ENCODE measurements at regions not wholly inside any gene's neighbourhood (a gene's known extent, or its start where the extent isn't known, plus 50 kb on each side); places are given as distances from the start of the nearest gene placed in this dataset.
"Not testable (repeated sequence)": the region's sequence is repeated elsewhere in the genome, so short reads cannot be mapped to it uniquely, and the experiment has no call there.

DNA sequence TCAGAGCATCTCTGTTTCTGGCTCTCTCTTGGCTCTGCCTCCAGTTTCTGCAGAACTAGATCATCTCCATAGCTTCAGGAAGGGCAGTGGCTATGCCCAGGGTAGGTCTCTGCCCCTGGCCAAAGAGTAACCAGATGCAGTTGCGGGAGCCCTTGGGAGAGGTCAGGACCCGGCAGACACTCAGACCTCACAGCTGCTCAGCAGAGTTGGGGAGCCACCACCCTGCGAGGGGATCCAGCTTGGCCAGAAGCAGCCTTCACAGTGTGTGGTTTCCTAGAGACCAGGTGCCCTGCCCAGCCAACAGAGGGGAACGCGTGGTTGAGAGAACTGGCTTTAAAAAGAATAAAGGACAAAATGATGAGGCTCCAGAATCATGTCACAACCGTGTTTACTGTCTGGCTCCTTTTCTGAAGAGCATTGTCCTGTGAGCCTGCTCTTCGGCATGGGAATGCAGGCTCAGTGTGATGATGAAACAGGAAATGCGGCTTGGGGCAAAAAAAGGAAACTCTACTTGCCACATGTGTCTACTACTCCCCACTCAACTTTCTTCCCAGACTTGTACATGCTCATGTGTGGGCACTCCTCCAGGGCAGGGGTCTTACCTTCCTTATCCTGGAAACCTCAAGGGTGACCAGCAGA, 243.1 kb downstream of the INHBA start:
- DNase-seq = no peak

DNA sequence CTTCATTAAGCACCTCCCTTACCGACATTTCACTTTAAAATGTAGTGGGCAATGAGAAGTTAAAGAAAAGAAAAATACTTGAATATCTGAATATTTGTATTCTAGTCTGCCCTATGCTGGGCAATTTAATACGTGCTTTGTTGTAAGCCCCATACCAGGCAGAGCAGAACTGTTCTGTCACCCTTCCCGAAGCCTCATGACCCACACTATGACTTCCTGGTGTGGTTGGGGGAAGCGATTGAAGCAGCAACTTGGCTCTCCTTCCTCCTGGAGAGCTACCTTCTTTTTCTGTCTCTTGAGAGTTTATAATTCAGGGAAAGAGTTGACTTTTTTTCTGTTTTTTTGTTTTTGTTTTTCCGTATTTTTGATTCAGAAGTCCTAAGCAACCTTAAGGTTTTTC, 243.7 kb downstream of the INHBA start:
- DNase-seq = no peak

- DNase-seq = no peak
These were observed 245.0 kb downstream of the INHBA start for GRCh38 chr7:41457832-41458437.

DNA sequence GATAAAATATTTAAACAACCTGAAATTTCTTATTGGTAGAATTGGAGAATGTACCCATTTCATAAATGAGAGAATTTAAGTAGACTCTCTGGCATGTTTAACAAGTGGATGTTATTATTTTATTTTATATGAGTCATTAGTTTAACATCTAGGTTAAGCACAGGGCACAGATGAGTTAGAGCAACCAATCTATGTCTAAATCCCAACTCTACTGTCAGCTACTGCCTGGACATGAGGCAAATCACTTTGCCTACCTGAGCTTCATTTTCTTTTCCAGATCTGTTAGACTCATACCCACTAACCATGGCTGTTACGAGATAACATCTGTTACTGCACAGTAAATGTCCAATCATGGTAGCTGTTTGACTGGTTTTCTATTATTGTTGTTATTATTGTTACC, 251.1 kb downstream of the INHBA start:
- no peak for DNase-seq

- DNase-seq = no peak
These were observed 253.2 kb downstream of the INHBA start for GRCh38 chr7:41449694-41450093.

DNA sequence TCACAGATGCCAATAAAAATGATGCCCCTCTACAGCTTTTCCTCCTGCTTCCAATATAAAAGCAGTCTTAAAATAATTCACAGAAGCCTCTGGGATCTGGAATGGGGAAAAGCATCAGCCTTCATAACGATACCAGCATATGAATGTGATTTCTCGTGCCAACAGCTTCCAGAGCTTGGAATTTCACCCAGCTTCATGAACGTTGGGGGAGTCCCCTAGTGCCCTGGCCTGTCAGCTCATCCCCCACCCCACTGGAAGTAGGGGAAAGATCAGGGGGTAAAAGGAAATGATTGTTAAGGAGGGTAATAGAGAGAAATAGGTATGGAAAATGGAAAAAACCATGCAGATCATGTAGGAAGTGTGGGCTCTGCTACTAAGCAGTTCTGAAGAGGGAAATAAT, 253.6 kb downstream of the INHBA start:
- DNase-seq = no peak

DNA sequence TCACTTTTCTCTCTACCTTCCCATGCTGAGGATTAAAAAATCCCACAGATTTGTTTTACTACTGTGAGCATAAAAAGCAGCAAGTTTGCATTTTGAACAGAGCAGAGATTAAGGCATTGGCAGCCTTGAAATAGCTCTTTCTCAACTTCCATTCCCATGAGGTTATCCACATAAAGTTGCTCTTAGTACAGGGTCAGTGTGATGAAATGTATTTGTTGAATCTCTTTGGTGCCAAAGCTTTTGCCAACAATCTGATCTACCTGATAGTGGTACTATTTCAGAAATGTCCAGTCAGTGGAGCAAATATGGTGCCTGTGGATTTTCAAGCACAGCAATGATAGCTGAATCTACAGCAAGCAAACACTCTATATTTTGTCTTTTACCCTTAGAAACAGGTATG, 254.8 kb downstream of the INHBA start:
- no peak for DNase-seq

DNA sequence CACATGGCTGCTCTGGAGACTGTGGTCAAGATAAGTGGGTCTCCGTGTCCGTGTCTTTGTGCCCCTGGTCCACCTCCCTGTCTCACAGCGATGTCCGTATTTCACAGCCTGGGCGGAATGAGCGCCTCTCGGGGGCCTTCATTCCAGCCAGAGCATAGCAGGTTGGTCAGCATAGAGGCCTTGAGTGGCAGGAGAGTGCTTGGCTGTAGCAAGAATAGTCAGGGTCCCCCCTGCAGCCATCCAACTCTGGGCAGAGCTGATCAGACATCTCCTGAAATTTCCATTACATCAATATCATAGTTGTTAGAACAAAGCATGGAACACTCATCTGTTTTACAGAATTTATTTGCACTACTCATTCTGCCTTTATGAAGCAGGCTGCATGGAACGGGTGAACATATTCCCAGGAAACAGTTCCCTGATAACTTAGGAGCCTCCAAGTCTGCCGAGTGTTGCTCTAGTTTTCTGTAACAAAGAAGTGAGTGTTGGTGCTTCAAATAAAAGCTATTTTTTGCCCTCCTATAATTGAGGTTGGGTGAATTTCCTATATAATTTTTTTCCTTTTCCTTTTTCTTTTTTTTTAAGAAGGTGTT, 255.3 kb downstream of the INHBA start:
- DNase-seq = no peak

GRCh38 chr7:41446606-41447449, 256.1 kb downstream of the INHBA start:
- DNase-seq = no peak

DNA sequence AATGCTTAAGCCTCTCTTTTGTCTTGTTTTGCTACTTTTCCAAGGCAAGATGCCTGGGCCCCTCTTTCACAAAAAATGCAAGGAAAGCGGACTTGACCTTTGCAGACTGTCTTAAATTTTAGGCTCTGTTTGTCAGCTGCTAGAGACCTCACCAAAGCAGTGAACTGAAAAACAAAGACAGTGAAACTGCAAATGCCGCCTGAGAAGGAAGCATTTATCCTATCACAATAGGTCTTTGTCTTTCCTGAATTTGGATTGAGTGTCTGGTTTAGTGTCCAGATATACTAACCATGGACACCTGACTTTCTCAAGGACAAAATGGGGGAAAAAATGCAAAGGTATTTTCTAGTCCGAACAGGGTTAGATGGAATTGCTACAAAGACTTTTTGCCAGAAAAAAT, 256.9 kb downstream of the INHBA start:
- no peak for DNase-seq

GRCh38 chr7:41445432-41445831, 257.5 kb downstream of the INHBA start:
- no peak for DNase-seq

GRCh38 chr7:41439515-41439879, 263.4 kb downstream of the INHBA start:
- no peak for DNase-seq

DNA sequence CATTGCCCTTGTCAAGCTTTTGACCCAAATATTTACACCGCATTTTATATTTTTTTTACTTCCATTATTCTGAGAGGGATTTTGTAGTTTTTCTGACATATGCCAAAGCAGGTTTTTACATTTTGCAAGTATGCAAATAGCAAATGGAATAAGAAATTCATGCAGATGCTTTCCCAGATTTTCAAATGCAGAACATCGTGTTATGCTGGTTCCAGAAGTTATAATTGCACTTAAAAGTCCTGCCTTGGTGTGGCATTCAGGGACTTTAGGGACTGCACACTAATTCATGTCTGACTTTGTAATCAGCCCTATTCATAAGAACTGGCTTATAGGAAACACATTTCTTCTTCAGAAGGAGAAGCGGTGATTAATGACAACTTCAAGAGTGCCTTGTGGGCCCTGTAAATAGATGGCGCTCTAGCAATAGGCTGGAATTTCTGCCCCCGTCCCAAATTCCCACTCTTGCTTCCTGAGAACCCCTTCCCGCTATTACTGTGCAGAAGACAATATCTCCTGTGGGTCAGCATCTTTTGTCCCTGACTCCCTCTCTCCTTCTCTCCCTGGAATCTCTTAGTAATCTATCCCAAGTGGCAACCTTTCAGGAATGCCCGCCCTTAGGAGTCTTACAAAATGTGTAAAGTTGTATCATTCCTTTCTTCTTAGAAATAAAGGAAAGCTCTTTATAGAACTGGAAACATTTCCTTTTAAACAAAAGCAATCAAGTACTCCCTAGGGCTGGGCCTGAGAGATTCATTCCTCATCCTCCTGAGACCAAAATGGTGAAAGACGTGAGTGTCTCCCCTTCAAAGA, 264.0 kb downstream of the INHBA start:
- DNase-seq = no peak

DNA sequence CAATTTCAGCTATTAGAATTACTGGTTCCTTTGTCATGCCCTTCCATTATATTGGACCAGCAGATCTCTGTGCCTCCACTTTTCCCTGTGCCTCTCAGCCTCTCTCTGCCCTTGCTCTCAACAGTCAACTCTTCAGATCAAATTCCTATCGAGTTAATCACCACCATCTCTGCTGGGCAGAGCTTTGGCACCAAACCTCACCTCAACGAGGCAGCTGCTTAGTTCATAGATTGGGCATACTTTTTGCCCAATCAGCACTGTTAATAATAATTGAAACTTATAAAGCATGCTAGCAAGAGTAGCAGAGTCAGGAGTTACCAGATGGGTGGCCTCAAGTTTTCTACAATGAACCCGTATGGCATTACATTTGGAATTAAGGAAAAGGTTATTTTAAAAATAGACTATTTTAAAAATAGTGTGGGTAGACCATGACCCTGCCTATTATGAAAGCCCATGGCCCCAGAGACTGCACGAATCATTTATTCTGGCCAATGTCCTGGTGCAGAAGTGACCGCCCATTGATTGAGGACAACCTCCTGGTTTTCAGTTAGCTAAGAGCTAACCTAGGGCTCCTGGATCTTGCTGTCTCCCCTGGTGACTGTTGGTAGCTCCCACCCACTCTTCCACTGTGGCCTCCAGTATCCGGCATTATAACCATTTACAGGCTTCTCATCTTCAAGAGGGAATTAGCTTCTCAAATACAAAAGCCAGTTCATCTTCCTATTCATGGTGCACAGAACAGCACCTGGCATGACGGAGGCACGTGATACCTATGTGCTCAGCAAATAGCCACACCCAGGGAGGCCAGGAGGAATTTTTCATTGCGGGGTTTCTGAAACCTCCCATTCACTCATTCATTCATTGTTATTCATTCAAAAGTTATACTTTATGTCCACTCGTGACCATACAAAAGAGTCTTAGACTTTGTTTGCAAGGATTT, 265.4 kb downstream of the INHBA start:
- no peak for DNase-seq

GRCh38 chr7:41436139-41436538, 266.8 kb downstream of the INHBA start:
- DNase-seq = no peak

DNA sequence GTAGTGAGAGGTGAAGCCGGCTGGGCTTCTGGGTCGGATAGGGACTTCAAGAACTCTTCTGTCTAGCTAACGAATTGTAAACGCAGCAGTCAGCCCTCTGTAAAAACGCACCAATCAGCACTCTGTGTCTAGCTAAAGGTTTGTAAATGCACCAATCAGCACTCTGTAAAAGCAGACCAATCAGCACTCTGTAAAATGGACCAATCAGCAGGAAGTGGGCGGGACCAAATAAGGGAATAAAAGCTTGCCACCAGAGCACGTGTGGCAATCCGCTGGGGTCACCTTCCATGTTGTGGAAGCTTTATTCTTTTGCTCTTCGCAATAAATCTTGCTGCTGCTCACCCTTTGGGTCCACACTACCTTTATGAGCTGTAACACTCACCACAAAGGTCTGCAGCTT, 267.9 kb downstream of the INHBA start:
- DNase-seq = not testable (repeated sequence)

DNA sequence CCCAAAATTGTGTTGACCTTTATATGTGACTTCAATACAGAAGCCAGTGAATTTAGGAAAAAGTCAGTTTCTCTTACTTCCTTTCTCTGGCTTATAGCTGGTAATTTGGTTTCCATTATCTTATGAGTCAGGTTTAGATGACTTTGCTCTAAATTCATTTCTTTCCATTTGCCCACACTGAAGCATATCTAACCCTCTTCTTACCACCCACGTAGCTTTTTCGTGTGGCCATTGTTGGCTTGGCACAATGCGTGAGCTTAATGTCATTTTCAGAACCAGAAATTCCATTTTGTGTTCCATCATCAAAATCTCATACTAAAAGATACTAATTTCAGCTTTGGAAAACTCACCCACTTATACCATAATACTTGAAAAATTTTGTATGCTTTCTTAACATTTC, 271.2 kb downstream of the INHBA start:
- DNase-seq = no peak

DNA sequence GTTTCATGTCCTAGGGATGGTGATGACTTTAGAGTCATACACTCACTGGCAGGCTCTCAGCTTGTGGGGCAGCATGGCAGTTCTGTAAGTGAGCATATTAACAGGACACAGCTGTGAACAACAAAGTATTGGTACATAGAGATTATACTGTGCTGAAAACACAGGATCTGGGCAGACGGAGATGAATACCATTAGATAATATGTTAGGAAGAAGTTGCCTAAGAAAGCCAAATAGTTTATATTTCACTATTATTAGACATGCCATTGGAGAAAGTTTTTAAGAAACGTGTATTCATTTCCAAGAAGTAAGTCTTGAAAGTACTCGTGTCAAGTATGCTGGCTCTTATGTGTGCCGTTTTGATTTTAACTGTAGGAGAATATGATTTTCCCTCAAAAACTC, 274.5 kb downstream of the INHBA start:
- no peak for DNase-seq

- no peak for DNase-seq
These were observed 277.0 kb downstream of the INHBA start for GRCh38 chr7:41425926-41426325.

- DNase-seq = no peak
These were observed 281.8 kb downstream of the INHBA start for GRCh38 chr7:41421056-41421455.

GRCh38 chr7:41420421-41420820, 282.5 kb downstream of the INHBA start:
- DNase-seq = no peak

GRCh38 chr7:41418337-41418736, 284.6 kb downstream of the INHBA start:
- no peak for DNase-seq

Data from amniotic stem cell (primary cell).